ENCODE measurements at regions not wholly inside any gene's neighbourhood (a gene's known extent, or its start where the extent isn't known, plus 50 kb on each side); places are given as distances from the start of the nearest gene placed in this dataset.

DNA sequence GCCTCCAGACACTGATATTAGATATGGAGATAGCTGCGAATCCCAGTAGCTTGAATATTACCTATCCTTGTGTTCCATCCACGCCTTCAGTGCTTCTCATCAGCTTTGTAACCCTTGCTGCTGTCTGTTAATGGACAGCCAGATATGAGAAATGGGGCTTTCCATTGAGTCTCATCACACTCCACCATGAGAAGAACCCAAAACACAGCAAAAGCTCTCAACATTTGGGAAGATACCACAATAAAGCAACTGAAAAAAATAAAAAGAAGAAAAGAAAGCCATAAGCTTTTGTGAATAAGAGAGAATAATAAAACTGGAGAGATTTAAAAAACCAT is 225.4 kb downstream of the GALC start:
- Histone ChIP-seq H3K36me3 (replicated peaks; ENCODE audit: insufficient read depth, low read length) (no peaks in the 10 kb centered on the region), H3K4me1 (ENCODE audit: low read length) (no peaks in the 10 kb centered on the region), H4K20me1 (ENCODE audit: insufficient read depth, low read length) (no peaks in the 10 kb centered on the region), H3K79me2 (ENCODE audit: low read length) (no peaks in the 10 kb centered on the region), H3K4me2 (ENCODE audit: low read depth, low read length) (no peak overlapping the region), H2AFZ (ENCODE audit: low read length) (no peak overlapping the region), H3F3A (ENCODE audit: insufficient read depth, low read length) (no peaks in the 10 kb centered on the region), H3K9me2 (replicated peaks; ENCODE audit: insufficient read depth, low read length) (no peaks in the 10 kb centered on the region), H3K9ac (ENCODE audit: low read length) (no peak overlapping the region), H3K27me3 (replicated peaks; ENCODE audit: insufficient read depth, low read length) (no peaks in the 10 kb centered on the region), H3K27ac (ENCODE audit: low read length) (no peak overlapping the region), H3K9me3 (replicated peaks; ENCODE audit: insufficient read depth, low read length) (no peaks in the 10 kb centered on the region), H3K4me3 (ENCODE audit: low read length) (no peak overlapping the region)
- no peak for DNase-seq
- no peak for TF ChIP-seq EZH2phosphoT487 (IDR thresholded peaks at IDR 0.05; ENCODE audit: low read length)
- TF ChIP-seq, protein P1, sequence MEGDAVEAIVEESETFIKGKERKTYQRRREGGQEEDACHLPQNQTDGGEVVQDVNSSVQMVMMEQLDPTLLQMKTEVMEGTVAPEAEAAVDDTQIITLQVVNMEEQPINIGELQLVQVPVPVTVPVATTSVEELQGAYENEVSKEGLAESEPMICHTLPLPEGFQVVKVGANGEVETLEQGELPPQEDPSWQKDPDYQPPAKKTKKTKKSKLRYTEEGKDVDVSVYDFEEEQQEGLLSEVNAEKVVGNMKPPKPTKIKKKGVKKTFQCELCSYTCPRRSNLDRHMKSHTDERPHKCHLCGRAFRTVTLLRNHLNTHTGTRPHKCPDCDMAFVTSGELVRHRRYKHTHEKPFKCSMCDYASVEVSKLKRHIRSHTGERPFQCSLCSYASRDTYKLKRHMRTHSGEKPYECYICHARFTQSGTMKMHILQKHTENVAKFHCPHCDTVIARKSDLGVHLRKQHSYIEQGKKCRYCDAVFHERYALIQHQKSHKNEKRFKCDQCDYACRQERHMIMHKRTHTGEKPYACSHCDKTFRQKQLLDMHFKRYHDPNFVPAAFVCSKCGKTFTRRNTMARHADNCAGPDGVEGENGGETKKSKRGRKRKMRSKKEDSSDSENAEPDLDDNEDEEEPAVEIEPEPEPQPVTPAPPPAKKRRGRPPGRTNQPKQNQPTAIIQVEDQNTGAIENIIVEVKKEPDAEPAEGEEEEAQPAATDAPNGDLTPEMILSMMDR (IDR thresholded peaks at IDR 0.05; ENCODE audit: low read length), result no peak
- no peak for TF ChIP-seq EZH2 (optimal IDR thresholded peaks at IDR 0.05; ENCODE audit: low read depth, low read length)

DNA sequence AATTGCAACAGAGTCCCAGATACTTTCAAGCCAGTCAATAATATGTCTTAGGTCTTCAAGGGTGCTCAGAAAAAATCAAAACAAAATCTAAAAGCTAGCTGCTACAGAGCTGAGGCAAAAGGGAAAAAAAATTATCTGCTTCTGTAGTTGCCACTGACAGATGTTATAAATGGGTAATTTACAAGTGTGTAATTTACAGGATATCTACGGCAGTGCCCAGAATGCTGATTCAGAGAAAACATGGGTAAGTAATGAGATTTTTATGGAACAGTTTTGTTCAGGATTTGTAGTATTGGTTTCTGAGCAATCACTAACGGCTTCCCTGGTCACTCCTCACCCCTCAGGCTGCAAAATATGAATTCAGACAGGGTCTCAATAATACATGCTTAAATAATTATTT is 234.1 kb downstream of the GALC start:
- H3K4me2 ChIP-seq (ENCODE audit: low read depth, low read length), result no peak overlapping the region
- no peaks in the 10 kb centered on the region for H3K9me3 ChIP-seq (replicated peaks; ENCODE audit: insufficient read depth, low read length)
- H3K79me2 ChIP-seq (ENCODE audit: low read length), result no peaks in the 10 kb centered on the region
- H3F3A ChIP-seq (ENCODE audit: insufficient read depth, low read length), result no peaks in the 10 kb centered on the region
- no peaks in the 10 kb centered on the region for H3K27me3 ChIP-seq (replicated peaks; ENCODE audit: insufficient read depth, low read length)
- H3K9ac ChIP-seq (ENCODE audit: low read length), result no peak overlapping the region
- H4K20me1 ChIP-seq (ENCODE audit: insufficient read depth, low read length), result no peaks in the 10 kb centered on the region
- no peak overlapping the region for H3K4me3 ChIP-seq (ENCODE audit: low read length)
- no peak for DNase-seq
- no peaks in the 10 kb centered on the region for H3K9me2 ChIP-seq (replicated peaks; ENCODE audit: insufficient read depth, low read length)
- no peak overlapping the region for H2AFZ ChIP-seq (ENCODE audit: low read length)
- no peak for TF ChIP-seq EZH2 (optimal IDR thresholded peaks at IDR 0.05; ENCODE audit: low read depth, low read length)
- no peak for TF ChIP-seq EZH2phosphoT487 (IDR thresholded peaks at IDR 0.05; ENCODE audit: low read length)
- TF ChIP-seq, protein P1 (IDR thresholded peaks at IDR 0.05; ENCODE audit: low read length), result no peak
- H3K36me3 ChIP-seq (replicated peaks; ENCODE audit: insufficient read depth, low read length), result no peaks in the 10 kb centered on the region
- H3K27ac ChIP-seq (ENCODE audit: low read length), result no peak overlapping the region
- no peaks in the 10 kb centered on the region for H3K4me1 ChIP-seq (ENCODE audit: low read length)

DNA sequence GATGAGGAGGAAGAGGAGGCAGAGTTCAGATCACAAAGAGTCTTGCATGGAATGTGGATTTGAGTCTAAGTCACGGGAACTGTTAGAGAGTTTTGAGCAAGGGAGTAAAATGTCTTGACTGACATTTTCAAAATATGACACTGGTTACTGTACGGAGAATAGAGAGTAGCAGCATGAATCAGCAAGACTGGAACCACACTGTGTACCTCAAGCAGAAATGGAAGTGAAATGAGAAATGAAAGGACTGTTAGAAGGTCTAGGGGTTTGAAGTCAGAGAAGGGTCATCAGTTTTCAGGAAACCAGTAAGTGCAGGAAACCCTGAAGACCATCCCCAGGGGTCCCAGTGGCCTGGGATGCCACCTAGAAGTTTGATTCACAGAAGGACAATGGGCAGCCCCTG is 236.3 kb downstream of the GALC start:
- no peaks in the 10 kb centered on the region for H3K27me3 ChIP-seq (replicated peaks; ENCODE audit: insufficient read depth, low read length)
- H3K9ac ChIP-seq (ENCODE audit: low read length), result no peak overlapping the region
- H3K36me3 ChIP-seq (replicated peaks; ENCODE audit: insufficient read depth, low read length), result no peaks in the 10 kb centered on the region
- no peak overlapping the region for H3K4me3 ChIP-seq (ENCODE audit: low read length)
- no peaks in the 10 kb centered on the region for H3K79me2 ChIP-seq (ENCODE audit: low read length)
- H2AFZ ChIP-seq (ENCODE audit: low read length), result no peak overlapping the region
- no peaks in the 10 kb centered on the region for H3F3A ChIP-seq (ENCODE audit: insufficient read depth, low read length)
- no peak overlapping the region for H3K27ac ChIP-seq (ENCODE audit: low read length)
- H3K9me3 ChIP-seq (replicated peaks; ENCODE audit: insufficient read depth, low read length), result no peaks in the 10 kb centered on the region
- H3K4me1 ChIP-seq (ENCODE audit: low read length), result no peaks in the 10 kb centered on the region
- H3K4me2 ChIP-seq (ENCODE audit: low read depth, low read length), result no peak overlapping the region
- no peak for TF ChIP-seq EZH2phosphoT487 (IDR thresholded peaks at IDR 0.05; ENCODE audit: low read length)
- TF ChIP-seq, protein P1 (IDR thresholded peaks at IDR 0.05; ENCODE audit: low read length), result no peak
- TF ChIP-seq EZH2 (optimal IDR thresholded peaks at IDR 0.05; ENCODE audit: low read depth, low read length), result no peak
- no peak for DNase-seq
- H4K20me1 ChIP-seq (ENCODE audit: insufficient read depth, low read length), result no peaks in the 10 kb centered on the region
- no peaks in the 10 kb centered on the region for H3K9me2 ChIP-seq (replicated peaks; ENCODE audit: insufficient read depth, low read length)
